Skeletal muscle satellite cell (primary cell): ENCODE measurements at regions not wholly inside any gene's neighbourhood (a gene's known extent, or its start where the extent isn't known, plus 50 kb on each side); places are given as distances from the start of the nearest gene placed in this dataset.

Source experiments
- H3K27me3 ChIP-seq: 2 replicates; pipeline ENCODE4 v1.7.0; 2013; ENCODE audit warnings: low read length; ENCODE audit not compliant: control insufficient read depth, insufficient read depth
- H3K36me3 ChIP-seq: 2 replicates; pipeline ENCODE4 v1.7.0; 2013; ENCODE audit warnings: mild to moderate bottlenecking, control low read depth, low read length; ENCODE audit not compliant: insufficient read depth
- H3K4me1 ChIP-seq: 2 replicates; pipeline ENCODE4 v1.7.0; 2013; ENCODE audit warnings: low read length; ENCODE audit not compliant: control insufficient read depth, insufficient read depth
- H3K4me2 ChIP-seq: 2 replicates; pipeline ENCODE4 v1.7.0; 2013; ENCODE audit warnings: mild to moderate bottlenecking, low read length
- H3K4me3 ChIP-seq: 2 replicates; pipeline ENCODE4 v1.7.0; 2013; ENCODE audit warnings: low read length
- H3K9ac ChIP-seq: 2 replicates; pipeline ENCODE4 v1.7.0; 2013; ENCODE audit warnings: mild to moderate bottlenecking, low read depth, low read length, moderate library complexity
- H3K9me3 ChIP-seq: replicated peaks from 2 replicates; pipeline ENCODE4 v1.7.0; 2013; ENCODE audit warnings: mild to moderate bottlenecking, control low read depth, low read length

DNA sequence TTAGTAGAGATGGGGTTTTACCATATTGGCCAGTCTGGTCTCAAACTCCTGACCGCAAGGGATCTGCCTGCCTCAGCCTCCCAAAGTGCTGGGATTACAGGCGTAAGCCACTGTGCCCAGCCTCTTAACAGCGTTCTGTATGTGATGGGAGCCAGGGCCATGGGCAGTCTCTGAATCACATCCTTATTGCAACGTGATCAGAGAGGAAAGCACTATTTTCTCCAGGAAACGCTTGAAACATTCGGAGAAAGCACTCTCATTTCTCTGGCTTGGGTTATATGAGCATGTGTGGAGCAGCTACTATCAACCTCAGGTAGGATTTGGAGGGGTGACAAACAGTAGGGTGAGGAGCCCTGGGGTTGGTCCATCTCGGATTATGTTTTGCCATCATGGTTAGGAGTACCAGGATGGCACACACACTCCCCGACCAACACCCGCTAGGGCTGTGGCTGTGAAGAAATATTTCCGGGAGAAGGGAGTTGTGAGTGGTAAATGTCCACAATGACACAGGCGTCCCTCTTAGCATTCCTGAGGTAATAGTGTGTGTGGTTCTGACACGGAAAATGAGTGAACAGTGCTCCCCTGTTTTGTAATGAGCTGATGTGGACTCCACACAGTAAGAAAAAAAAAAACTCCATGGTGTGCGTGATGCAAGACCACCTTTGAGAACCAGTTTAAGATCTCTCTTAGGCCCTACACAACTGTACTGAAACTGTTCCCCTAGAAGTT lies 406.2 kb upstream of the ZNF608 start:
- H3K36me3 ChIP-seq, result no peaks in the 10 kb centered on the region
- no peaks in the 10 kb centered on the region for H3K27me3 ChIP-seq
- H3K4me3 ChIP-seq, result no peak overlapping the region
- H3K4me2 ChIP-seq, result no peak overlapping the region
- peaks cover 14% of the 10 kb centered on the region for H3K4me1 ChIP-seq
- no peaks in the 10 kb centered on the region for H3K9me3 ChIP-seq
- H3K9ac ChIP-seq, result no peak overlapping the region

- no peak overlapping the region for H3K4me2 ChIP-seq
- H3K9me3 ChIP-seq, result no peaks in the 10 kb centered on the region
- no peak overlapping the region for H3K4me3 ChIP-seq
- H3K27me3 ChIP-seq, result no peaks in the 10 kb centered on the region
- H3K9ac ChIP-seq, result no peak overlapping the region
- H3K4me1 ChIP-seq, result peaks cover 14% of the 10 kb centered on the region
- H3K36me3 ChIP-seq, result no peaks in the 10 kb centered on the region
Observed at GRCh38 chr5:125153231-125153630, 406.8 kb upstream of the ZNF608 start.

DNA sequence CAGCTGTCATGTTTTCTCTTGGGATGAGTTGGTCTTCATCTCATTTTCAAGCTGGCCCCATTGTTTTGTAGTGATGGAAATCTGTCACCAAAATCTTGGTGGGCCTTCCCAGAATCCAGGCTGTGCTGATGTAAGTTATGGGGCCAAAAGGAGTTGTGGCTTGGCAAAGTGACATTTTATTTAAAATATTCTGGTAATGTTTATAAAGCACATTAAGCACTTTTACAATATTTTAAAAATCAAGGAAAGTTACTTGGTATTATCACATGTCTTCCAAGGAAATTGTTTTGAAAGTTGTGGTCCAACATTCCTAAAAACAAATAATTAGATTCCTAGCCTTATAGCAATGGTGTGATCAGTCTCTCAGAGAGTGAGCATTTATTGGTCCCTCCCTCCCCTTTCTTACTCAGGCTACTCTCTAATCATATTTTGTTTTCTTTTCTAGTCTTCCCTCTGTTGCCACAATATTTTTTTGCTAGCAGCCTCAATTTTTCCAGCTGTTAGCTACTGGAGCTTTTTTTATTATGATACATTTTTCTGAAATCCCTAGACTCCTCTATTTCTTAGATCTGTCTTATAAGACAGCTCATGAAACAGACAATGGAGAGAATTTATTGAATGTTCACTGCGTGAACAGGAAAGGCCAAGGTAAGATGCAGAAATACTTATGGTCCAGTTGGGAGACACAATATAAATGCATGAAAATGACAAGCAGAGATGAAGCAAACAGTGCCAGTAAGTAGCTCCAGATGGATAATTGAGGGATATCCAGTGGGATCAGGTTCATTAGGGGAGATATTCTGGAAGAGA lies 408.1 kb upstream of the ZNF608 start:
- Histone ChIP-seq H3K4me2 (no peak overlapping the region), H3K27me3 (no peaks in the 10 kb centered on the region), H3K9ac (no peak overlapping the region), H3K4me1 (peaks cover 11% of the 10 kb centered on the region), H3K4me3 (no peak overlapping the region), H3K9me3 (no peaks in the 10 kb centered on the region), H3K36me3 (no peaks in the 10 kb centered on the region)

DNA sequence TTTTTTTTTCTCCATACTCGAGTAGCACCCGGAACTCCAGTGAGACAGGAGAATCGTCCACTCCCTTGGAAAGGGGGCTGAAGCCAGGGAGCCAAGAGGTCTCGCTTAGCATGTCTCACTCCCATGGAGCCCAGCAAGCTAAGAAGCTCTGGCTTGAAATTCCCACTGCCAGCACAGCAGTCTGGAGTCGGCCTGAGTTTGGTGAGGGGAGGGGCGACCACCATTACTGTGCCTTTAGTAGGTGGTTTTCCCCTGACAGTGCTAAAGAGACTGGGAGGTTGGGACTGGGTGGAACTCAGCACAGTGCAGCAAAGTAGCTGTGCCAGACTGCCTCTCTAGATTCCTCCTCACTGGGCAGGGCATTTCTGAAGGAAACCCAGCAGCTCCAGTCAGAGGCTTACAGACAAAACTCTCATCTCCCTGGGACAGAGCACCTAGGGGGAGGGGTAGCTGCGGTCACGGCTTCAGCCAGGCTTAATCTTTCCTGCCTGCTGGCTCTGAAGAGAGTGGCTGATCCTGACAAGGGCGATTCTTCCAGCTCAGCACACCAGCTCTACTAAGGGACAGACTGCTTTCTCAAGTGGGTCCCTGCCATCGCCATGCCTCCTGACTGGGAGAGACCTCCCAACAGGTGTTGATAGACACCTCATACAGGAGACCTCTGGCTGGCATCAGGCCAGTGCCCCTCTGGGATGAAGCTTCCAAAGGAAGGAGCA lies 414.5 kb upstream of the ZNF608 start:
- Histone ChIP-seq H3K4me3 (no peak overlapping the region), H3K4me2 (no peak overlapping the region)

DNA sequence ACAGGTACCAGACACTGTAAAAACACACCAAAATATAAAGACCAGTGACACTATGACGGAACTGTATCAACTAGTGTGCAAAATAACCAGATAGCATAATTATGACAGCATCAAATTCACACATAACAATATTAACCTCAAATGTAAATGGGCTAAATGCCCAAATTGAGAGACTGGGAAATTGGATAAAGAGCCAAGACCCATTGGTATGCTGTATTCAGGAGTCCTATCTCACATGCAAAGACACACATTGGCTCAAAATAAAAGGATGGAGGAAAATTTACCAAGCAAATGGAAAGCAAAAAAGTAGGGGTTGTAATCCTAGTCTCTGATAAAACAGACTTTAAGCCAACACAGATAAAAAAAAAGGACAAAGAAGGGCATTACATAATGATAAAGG lies 416.3 kb upstream of the ZNF608 start:
- no peak overlapping the region for H3K9ac ChIP-seq
- no peak overlapping the region for H3K4me3 ChIP-seq
- no peaks in the 10 kb centered on the region for H3K4me1 ChIP-seq
- no peaks in the 10 kb centered on the region for H3K9me3 ChIP-seq
- H3K4me2 ChIP-seq, result no peak overlapping the region
- no peaks in the 10 kb centered on the region for H3K27me3 ChIP-seq
- no peaks in the 10 kb centered on the region for H3K36me3 ChIP-seq

More for the DNA sequence above, 414.5 kb upstream of the ZNF608 start:
- Histone ChIP-seq H3K27me3 (no peaks in the 10 kb centered on the region), H3K36me3 (no peaks in the 10 kb centered on the region), H3K4me1 (no peaks in the 10 kb centered on the region), H3K9ac (no peak overlapping the region), H3K9me3 (no peaks in the 10 kb centered on the region)

DNA sequence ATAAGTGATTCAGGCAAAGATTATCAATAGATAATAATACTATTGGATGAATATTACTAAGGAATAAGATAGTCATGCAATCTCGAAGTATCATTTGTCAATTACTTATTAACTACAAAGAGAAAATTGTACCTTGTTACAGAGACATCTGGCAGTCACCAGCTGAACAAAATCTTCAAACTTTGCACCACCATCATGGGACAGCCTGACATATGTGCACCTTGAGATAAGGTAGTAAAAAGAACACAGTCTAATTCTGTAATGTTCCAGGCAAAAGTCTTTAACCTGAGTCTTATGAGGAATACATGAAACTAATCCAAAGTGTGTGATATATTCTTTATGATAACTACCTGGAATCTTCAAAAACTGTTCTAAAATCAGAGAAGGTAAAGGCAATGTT lies 423.0 kb upstream of the ZNF608 start:
- Histone ChIP-seq H3K9me3 (no peaks in the 10 kb centered on the region), H3K9ac (no peak overlapping the region), H3K4me2 (no peak overlapping the region), H3K4me3 (no peak overlapping the region), H3K27me3 (no peaks in the 10 kb centered on the region), H3K4me1 (no peaks in the 10 kb centered on the region), H3K36me3 (no peaks in the 10 kb centered on the region)

- Histone ChIP-seq H3K4me2 (no peak overlapping the region), H3K9me3 (no peaks in the 10 kb centered on the region), H3K27me3 (no peaks in the 10 kb centered on the region), H3K4me1 (no peaks in the 10 kb centered on the region), H3K36me3 (no peaks in the 10 kb centered on the region), H3K4me3 (no peak overlapping the region), H3K9ac (no peak overlapping the region)
Observed at GRCh38 chr5:125171641-125172040, 425.2 kb upstream of the ZNF608 start.

- Histone ChIP-seq H3K36me3 (no peaks in the 10 kb centered on the region), H3K9ac (no peak overlapping the region), H3K4me1 (no peaks in the 10 kb centered on the region), H3K9me3 (no peaks in the 10 kb centered on the region), H3K4me2 (no peak overlapping the region), H3K4me3 (no peak overlapping the region), H3K27me3 (no peaks in the 10 kb centered on the region)
Observed at GRCh38 chr5:125175348-125176004, 429.0 kb upstream of the ZNF608 start.

DNA sequence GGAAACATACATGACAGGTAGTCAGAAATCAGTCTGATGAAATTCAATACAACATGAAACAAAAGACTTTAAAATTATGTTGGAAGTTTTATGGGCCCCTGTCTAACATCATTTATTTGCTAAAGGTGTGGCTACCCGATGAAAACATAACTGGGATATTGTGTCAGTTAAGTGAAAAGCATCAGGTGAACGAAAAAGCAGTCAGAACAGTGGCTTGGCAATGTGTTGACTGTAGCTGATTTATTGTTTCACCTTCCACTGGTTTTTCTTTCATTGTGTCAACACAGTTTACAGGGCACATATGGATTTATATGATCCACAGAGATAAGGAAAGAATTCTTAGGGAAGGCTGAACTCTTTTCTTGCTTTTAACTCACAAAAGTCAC lies 429.6 kb upstream of the ZNF608 start:
- Histone ChIP-seq H3K9me3 (no peaks in the 10 kb centered on the region), H3K36me3 (no peaks in the 10 kb centered on the region), H3K4me1 (no peaks in the 10 kb centered on the region), H3K4me2 (no peak overlapping the region), H3K27me3 (no peaks in the 10 kb centered on the region), H3K9ac (no peak overlapping the region), H3K4me3 (no peak overlapping the region)

DNA sequence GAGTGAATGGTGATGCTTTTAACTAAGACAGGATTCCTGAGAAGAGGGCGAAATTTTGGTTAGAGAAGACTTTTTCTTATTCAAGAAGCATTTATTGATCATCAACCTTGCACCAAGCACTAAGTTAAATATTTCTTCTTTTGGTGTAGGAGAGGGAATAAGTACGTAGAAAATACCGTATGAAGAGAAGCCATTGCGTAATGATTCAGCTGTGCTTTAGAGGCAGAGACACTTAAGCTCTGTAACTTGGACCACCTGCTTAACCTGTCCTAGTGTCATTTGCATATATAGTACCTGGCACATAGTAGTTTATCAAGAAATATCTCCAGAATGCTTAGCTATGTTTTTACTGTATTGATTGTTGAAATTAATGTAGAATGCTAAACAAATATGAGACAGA lies 430.9 kb upstream of the ZNF608 start:
- Histone ChIP-seq H3K4me2 (no peak overlapping the region), H3K9ac (no peak overlapping the region), H3K27me3 (no peaks in the 10 kb centered on the region)

GRCh38 chr5:125179612-125180011 lies 433.2 kb upstream of the ZNF608 start:
- Histone ChIP-seq H3K27me3 (no peaks in the 10 kb centered on the region), H3K9ac (no peak overlapping the region), H3K9me3 (no peaks in the 10 kb centered on the region), H3K4me3 (no peak overlapping the region), H3K36me3 (no peaks in the 10 kb centered on the region), H3K4me2 (no peak overlapping the region), H3K4me1 (no peaks in the 10 kb centered on the region)

More for the DNA sequence above, 430.9 kb upstream of the ZNF608 start:
- no peaks in the 10 kb centered on the region for H3K36me3 ChIP-seq
- H3K9me3 ChIP-seq, result no peaks in the 10 kb centered on the region
- no peak overlapping the region for H3K4me3 ChIP-seq
- no peaks in the 10 kb centered on the region for H3K4me1 ChIP-seq
